GM21515 (cell line): ENCODE measurements at regions not wholly inside any gene's neighbourhood (a gene's known extent, or its start where the extent isn't known, plus 50 kb on each side); places are given as distances from the start of the nearest gene placed in this dataset.
"Not testable (repeated sequence)": the region's sequence is repeated elsewhere in the genome, so short reads cannot be mapped to it uniquely, and the experiment has no call there.

ENCODE experiments used
- ATAC-seq: cut with Tn5 transposase; IDR thresholded peaks from one replicate; pipeline ENCODE4 v1.9.1; 2021; ENCODE audit not compliant: unreplicated experiment

GRCh38 chr6:788058-788457, 95.1 kb upstream of the EXOC2 start:
- no peak for ATAC-seq

DNA sequence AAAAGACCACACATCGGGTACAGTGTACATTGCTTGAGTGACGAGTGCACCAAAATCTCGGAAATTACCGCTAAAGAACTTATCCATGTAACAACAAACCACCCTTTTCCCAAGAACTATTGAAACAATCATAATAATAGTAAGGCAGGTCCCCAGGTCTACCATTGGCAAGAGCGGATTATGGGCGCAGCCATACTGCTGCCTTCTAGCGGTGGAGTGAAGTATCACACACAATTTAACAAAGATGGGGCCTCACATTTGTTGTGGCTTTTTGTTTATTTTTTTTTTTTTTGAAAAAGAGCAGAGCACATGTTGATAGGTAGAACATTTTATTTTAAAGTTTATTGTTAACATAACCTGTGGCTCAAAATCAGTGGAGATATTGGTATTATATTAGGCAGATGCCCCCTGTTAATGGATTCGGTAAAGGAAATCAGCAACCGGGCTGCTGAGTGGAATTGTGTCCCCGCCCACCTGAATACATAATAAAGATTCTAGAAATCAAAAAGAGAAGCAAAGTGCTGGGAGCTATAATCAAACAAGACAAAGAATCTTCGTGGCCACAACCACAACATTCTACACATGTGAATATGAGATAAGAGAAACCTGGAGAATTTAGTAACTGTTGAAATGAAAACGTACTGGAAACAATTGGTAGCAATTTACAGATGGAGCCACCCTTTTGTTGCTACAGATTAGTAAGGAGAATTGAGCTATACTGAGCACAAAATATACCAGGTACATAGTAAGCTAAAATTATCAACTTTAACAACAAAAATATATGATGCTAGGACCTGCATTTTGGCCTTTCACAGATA, 94.2 kb upstream of the EXOC2 start:
- ATAC-seq: no peak

DNA sequence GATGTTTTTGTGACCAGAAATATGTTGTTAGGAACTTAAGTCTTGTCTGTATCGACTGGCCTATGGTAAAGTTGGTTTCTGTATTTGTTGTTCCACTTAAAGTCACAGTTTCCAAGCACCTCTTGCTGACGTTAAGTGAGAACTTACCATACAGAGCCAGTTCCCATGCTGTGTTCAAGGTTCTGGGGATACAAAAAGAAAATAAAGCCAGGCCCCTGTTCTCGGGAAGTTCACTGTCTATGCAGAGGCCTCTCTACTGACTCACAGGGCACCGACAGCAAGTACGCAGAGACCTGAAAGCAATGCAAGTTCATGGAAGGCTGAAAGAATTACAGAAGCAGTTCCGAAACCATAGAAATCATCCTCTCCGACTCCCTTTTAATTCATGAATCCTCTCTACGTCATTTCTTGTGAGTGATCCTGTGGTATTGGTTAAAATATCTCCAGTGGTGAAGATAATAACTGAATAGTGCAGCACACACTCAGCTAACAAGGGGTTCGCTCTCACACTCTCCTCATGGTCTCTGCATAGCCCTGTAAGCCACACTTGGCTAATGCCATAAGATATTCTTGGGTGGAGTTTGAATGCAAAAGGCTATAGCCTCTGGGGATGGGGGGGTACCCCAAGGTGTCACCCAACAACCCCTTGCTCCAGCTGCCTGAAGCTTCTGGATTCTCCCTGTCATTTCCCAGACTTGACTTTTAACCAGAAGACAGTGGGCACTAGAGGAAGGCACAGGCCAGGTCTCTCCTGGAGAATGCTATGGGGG, 91.2 kb upstream of the EXOC2 start:
- ATAC-seq: no peak

GRCh38 chr6:782141-782540, 89.2 kb upstream of the EXOC2 start:
- ATAC-seq: no peak

DNA sequence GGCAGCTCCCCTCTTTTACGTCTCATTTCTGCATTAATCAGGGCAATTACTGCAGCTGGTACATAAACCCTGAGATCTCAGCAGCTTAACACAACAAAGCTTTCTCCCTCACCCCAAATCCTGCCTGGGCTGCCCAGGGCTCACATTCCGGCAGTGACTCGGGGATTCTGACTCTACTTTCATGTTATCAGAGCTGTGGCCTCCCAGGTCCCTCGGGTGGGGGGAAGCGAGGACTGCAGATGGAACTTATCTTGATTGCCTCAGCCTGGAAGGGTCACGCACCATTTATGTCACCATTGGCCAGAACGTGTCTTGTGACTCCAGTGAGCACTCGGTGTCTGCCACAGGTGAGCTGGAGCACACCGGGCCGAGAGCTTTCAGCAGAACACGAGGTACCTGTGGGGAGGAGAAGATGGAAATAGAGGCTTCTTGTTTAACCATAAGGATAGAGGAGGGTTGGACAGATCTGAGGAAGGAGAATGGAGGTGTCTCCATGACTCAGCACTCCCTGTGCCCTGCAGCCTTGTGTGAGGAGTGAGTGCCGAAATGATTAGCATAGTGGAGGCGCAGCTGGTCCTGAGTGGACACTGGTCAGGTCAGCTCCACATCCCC, 88.5 kb upstream of the EXOC2 start:
- ATAC-seq: no peak

- no peak for ATAC-seq
Observed at GRCh38 chr6:780706-781105, 87.8 kb upstream of the EXOC2 start.

- ATAC-seq: no peak
Observed at GRCh38 chr6:776951-777350, 84.0 kb upstream of the EXOC2 start.

GRCh38 chr6:776528-776931, 83.6 kb upstream of the EXOC2 start:
- no peak for ATAC-seq

DNA sequence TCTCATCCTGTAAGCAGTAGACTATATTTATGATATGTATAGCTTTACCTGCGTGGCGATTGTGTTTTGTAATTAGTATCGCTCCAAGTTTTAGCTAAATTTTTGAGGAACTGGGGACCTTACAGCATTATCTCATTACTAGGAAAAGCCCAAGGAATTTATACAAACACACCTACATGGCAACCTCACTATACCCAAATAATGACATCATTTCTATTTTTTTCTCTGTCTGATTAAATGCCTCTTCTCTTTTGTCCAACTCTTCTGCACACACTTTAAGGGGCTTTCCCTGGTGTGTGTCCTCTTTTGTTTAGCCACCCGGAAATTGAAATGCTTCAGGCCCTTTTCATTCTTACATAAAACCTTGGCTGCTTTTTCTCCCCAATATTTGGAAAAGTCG, 82.9 kb upstream of the EXOC2 start:
- ATAC-seq: no peak

GRCh38 chr6:771683-772082, 78.7 kb upstream of the EXOC2 start:
- not testable (repeated sequence) for ATAC-seq

GRCh38 chr6:767755-768512, 75.0 kb upstream of the EXOC2 start:
- no peak for ATAC-seq

DNA sequence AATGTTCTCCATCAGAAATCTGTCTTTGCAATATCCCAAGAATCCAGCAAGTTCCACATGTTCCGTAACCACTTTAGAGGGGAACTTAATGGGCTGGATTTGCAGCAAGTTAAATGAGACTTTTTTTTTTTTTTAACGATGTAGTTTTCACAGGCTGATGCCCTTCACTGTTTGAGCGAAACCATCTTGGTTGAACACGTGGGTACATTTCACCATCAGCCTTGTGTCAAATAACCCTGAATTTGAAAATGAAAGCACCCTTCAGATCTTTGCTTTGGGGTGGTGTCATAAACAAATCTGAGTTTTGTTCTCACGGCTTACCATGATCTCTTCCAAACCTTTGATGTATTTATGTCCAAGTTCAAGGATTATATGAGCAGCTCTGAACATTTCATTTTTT, 73.7 kb upstream of the EXOC2 start:
- no peak for ATAC-seq

- ATAC-seq: no peak
Observed at GRCh38 chr6:761997-762396, 69.1 kb upstream of the EXOC2 start.

GRCh38 chr6:760982-761955, 68.3 kb upstream of the EXOC2 start:
- no peak for ATAC-seq

GRCh38 chr6:759729-760128, 66.8 kb upstream of the EXOC2 start:
- ATAC-seq: no peak

DNA sequence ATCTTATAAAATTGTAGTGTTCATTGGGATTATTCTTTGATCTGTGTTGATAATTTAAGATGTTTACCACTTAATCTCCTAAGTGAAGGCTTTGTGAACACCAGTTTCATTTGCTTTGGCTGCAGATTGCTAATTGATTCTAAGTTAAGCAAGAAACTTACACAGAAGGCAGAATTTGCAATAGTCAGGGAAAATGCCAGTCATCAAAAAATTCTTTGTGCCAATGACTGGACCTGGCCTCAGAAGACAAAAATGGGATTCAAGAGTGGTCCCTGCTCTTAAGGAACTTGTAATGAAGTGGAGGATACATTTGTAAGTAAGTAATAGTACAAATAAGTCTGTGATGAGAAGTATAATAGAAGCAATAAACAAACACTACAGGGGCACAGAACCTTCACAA, 63.3 kb upstream of the EXOC2 start:
- no peak for ATAC-seq

DNA sequence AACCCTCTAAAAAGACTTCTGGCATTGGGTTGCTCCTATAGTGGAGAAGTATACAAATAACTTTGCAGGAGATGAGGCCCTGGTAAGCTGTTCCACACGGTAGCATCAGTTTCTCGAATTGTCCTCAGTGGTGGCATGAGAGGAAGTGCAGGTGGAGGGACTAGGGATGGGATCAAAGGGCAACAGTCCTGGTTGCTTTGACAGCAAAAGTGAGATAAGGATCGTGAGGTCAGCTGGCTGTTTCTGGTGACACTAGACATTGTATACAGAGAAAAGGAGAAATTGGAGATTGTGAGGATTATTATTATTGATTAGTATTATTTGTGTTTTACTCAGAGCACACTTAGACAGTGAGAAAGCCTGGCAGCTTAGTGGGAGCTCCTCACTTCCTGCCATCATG, 61.3 kb upstream of the EXOC2 start:
- no peak for ATAC-seq

- ATAC-seq: no peak
Observed at GRCh38 chr6:753486-753885, 60.5 kb upstream of the EXOC2 start.

- no peak for ATAC-seq
Observed at GRCh38 chr6:752438-752837, 59.5 kb upstream of the EXOC2 start.

DNA sequence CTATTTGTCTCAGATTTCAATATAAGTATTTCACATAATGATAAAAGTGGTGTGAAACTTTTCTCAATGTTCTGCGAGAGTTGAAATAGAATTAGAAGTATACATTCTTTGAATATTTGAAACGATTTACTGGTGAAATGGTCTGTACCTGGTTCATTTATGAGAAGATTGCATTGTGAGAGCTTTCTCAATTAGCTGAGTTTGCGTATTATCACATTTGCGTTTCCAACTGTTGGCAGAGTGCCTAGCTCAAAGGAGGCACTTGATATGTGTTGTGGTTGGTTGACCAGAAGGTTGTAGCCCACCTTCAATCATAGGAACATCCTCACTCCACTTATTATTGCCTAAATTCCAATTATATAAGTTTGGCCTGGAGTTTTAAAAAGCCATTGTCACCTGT, 58.8 kb upstream of the EXOC2 start:
- ATAC-seq: no peak
